Thymus (tissue), 11 donors: ENCODE measurements at regions not wholly inside any gene's neighbourhood (a gene's known extent, or its start where the extent isn't known, plus 50 kb on each side); places are given as distances from the start of the nearest gene placed in this dataset.
"Not testable (repeated sequence)": the region's sequence is repeated elsewhere in the genome, so short reads cannot be mapped to it uniquely, and the experiment has no call there.

Experiments used
- DNase-seq, 9 donors: peaks; one replicate each; pipeline ENCODE4 v3.0.0-alpha.2; 2013; ENCODE audit warnings: low spot score in 9 of 9, low read depth in 6 of 9, missing footprints in 1 of 9
- H3K27ac ChIP-seq, 2 donors: one replicate each; pipeline ENCODE4 v1.5.1; 2013; ENCODE audit warnings: control low read depth in 1 of 2, low read depth in 1 of 2, low read length in 1 of 2, mild to moderate bottlenecking in 1 of 2, moderate library complexity in 1 of 2
- H3K27me3 ChIP-seq, 2 donors: one replicate each; pipeline ENCODE4 v1.5.1; 2013; ENCODE audit warnings: low read length in 1 of 2; ENCODE audit not compliant: control insufficient read depth in 2 of 2, insufficient read depth in 1 of 2
- H3K36me3 ChIP-seq, 2 donors: one replicate each; pipeline ENCODE4 v1.5.1; 2013; ENCODE audit warnings: low read length in 1 of 2, mild to moderate bottlenecking in 1 of 2, moderate library complexity in 1 of 2; ENCODE audit not compliant: control insufficient read depth in 2 of 2, insufficient read depth in 2 of 2
- H3K4me1 ChIP-seq, 2 donors: one replicate each; pipeline ENCODE4 v1.5.1; 2013; ENCODE audit warnings: low read length in 2 of 2; ENCODE audit not compliant: control insufficient read depth in 2 of 2, insufficient read depth in 2 of 2
- H3K4me3 ChIP-seq, 2 donors: one replicate each; pipeline ENCODE4 v1.5.1; 2013; ENCODE audit warnings: low read length in 2 of 2, control low read depth in 1 of 2, mild to moderate bottlenecking in 1 of 2
- H3K9me3 ChIP-seq, 2 donors: one replicate each; pipeline ENCODE4 v1.5.1; 2013; ENCODE audit warnings: low read length in 1 of 2, mild to moderate bottlenecking in 1 of 2; ENCODE audit not compliant: control insufficient read depth in 2 of 2, insufficient read depth in 1 of 2
- WGBS: extraction: QIAGEN DNeasy Blood & Tissue Kit; methylation state at CpG from one replicate; pipeline ENCODE4 v1.1.7; 2013; 5-methylcytosine and 5-hydroxymethylcytosine counted together
- donor health status: healthy.

DNA sequence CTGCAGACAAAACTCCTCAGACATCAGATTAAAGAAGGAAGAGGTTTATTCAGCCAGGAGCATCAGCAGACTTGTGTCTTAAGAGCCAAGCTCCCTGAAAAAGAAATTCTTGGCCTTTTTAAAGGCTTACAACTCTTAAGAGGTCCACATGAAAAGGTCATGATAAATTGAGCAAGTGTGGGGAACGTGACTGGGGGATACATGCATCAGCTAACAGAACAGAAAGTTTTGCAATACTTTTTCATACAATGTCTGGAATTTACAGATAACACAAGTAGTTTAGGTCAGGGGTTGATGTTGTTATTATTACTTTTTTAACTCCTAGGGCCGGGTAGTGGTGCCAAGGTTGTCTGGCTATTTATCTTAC is 55.6 kb upstream of the RBMX start:
- H3K4me3 ChIP-seq, result no peak overlapping the region
- no peaks in the 10 kb centered on the region for H3K27me3 ChIP-seq
- H3K27ac ChIP-seq, result no peak overlapping the region
- no peaks in the 10 kb centered on the region for H3K36me3 ChIP-seq
- no peak for DNase-seq
- H3K4me1 ChIP-seq, result no peaks in the 10 kb centered on the region
- H3K9me3 ChIP-seq, result no peaks in the 10 kb centered on the region
- 95% methylated on average over 2 of the region's 2 CpGs for WGBS

- H3K4me3 ChIP-seq, result not testable (repeated sequence)
- WGBS, result 95% methylated on average over 16 of the region's 16 CpGs
These were observed 55.1 kb upstream of the RBMX start for GRCh38 chrX:136935533-136936182.

GRCh38 chrX:136934652-136935051 is 54.1 kb upstream of the RBMX start:
- H3K9me3 ChIP-seq, H3K27ac ChIP-seq, H3K27me3 ChIP-seq, H3K36me3 ChIP-seq, H3K4me3 ChIP-seq, DNase-seq, H3K4me1 ChIP-seq: not testable (repeated sequence)
- WGBS, result 95% methylated on average over 8 of the region's 8 CpGs

More at GRCh38 chrX:136935533-136936182, 55.1 kb upstream of the RBMX start:
- DNase-seq, H3K36me3 ChIP-seq, H3K27ac ChIP-seq, H3K27me3 ChIP-seq, H3K9me3 ChIP-seq, H3K4me1 ChIP-seq: not testable (repeated sequence)

DNA sequence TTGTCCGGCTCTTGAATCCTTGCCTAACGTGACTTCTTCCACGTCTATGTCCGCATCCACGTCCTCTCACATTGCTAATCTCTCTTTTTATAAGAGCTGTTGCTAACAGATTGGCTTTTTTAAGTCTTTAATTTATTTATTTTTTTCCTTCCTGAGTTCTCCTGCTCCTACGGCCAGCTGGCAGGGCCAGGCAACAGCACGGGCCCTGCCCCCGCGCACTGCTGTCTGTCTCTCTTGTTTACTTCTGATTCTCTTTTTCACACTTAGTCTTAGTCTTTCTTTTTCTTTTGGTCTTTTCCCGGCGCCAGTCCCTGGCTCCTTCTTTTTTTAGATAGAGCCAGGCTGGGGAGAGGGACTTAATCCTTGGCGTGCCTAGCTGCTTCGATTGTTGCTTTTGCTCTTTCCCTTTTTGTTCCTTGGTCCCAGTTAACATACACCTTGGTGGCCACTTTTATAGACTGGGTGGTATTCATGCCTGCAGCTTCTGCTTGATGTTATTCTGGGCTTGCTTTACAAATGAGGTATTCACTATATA is 53.2 kb upstream of the RBMX start:
- Histone ChIP-seq H3K27ac (no peak overlapping the region), H3K4me3 (no peak overlapping the region), H3K27me3 (no peaks in the 10 kb centered on the region), H3K36me3 (no peaks in the 10 kb centered on the region), H3K9me3 (no peaks in the 10 kb centered on the region), H3K4me1 (no peaks in the 10 kb centered on the region)
- no peak for DNase-seq
- 96% methylated on average over 13 of the region's 13 CpGs for WGBS

DNA sequence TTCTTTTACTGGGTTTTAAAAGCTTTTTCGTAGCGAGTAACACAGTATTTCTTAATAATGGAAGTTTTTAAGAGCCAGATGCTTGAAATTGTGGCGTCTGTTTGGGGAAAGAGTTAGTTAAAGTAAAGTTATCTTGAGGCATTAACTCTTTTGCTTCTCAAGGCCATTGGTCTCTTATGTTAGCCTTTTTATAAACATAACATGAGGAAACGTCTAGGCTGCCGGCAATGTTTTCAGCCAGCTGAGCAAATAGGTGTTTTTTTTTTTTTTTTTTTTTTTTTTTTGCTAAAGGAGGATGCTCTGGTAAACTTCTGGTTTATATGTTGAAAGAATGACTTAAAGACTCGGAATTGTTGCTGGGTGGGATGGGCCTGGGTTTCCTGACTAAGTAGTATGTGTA is 51.1 kb upstream of the RBMX start:
- H3K36me3 ChIP-seq, result no peaks in the 10 kb centered on the region
- no peaks in the 10 kb centered on the region for H3K27me3 ChIP-seq
- H3K9me3 ChIP-seq, result no peaks in the 10 kb centered on the region
- H3K4me1 ChIP-seq, result no peaks in the 10 kb centered on the region
- no peak overlapping the region for H3K4me3 ChIP-seq
- no peak for DNase-seq
- H3K27ac ChIP-seq, result no peak overlapping the region
- 99% methylated on average over 6 of the region's 6 CpGs for WGBS
